ENCODE measurements at regions not wholly inside any gene's neighbourhood (a gene's known extent, or its start where the extent isn't known, plus 50 kb on each side); places are given as distances from the start of the nearest gene placed in this dataset.
"Not testable (repeated sequence)": the region's sequence is repeated elsewhere in the genome, so short reads cannot be mapped to it uniquely, and the experiment has no call there.

- not testable (repeated sequence) for H3K27ac ChIP-seq (ENCODE audit: low read length); H3K4me3 ChIP-seq (ENCODE audit: low read length); DNase-seq; H3K36me3 ChIP-seq (ENCODE audit: control insufficient read depth, insufficient read depth, low read length); H3K4me1 ChIP-seq (ENCODE audit: control insufficient read depth, insufficient read depth, low read length); H3K27me3 ChIP-seq (ENCODE audit: control insufficient read depth, insufficient read depth, low read length)
- WGBS (ENCODE audit: insufficient coverage) = 94% methylated on average over 6 of the region's 6 CpGs
- peaks cover 32% of the 10 kb centered on the region for H3K9me3 ChIP-seq (replicated peaks; ENCODE audit: control insufficient read depth, low read depth, low read length)
Observed at GRCh38 chr6:81017586-81017985, 734.9 kb downstream of the TENT5A start.

- DNase-seq = no peak
- no peaks in the 10 kb centered on the region for H3K36me3 ChIP-seq (ENCODE audit: control insufficient read depth, insufficient read depth, low read length)
- no peak overlapping the region for H3K27ac ChIP-seq (ENCODE audit: low read length)
- H3K9me3 ChIP-seq (replicated peaks; ENCODE audit: control insufficient read depth, low read depth, low read length) = peaks cover 8% of the 10 kb centered on the region
- no peak overlapping the region for H3K4me3 ChIP-seq (ENCODE audit: low read length)
- no peaks in the 10 kb centered on the region for H3K4me1 ChIP-seq (ENCODE audit: control insufficient read depth, insufficient read depth, low read length)
- no peaks in the 10 kb centered on the region for H3K27me3 ChIP-seq (ENCODE audit: control insufficient read depth, insufficient read depth, low read length)
Observed at GRCh38 chr6:81003894-81004293, 748.6 kb downstream of the TENT5A start.

GRCh38 chr6:81003156-81003555 is 749.3 kb downstream of the TENT5A start:
- no peaks in the 10 kb centered on the region for H3K4me1 ChIP-seq (ENCODE audit: control insufficient read depth, insufficient read depth, low read length)
- no peak overlapping the region for H3K4me3 ChIP-seq (ENCODE audit: low read length)
- H3K27ac ChIP-seq (ENCODE audit: low read length) = no peak overlapping the region
- no peak for DNase-seq
- no CpG with 5 or more reads among the region's 2 CpGs for WGBS (ENCODE audit: insufficient coverage)
- H3K36me3 ChIP-seq (ENCODE audit: control insufficient read depth, insufficient read depth, low read length) = no peaks in the 10 kb centered on the region
- no peaks in the 10 kb centered on the region for H3K27me3 ChIP-seq (ENCODE audit: control insufficient read depth, insufficient read depth, low read length)
- H3K9me3 ChIP-seq (replicated peaks; ENCODE audit: control insufficient read depth, low read depth, low read length) = peaks cover 8% of the 10 kb centered on the region

GRCh38 chr6:81002126-81002525 is 750.4 kb downstream of the TENT5A start:
- Histone ChIP-seq H3K4me3 (ENCODE audit: low read length) (no peak overlapping the region), H3K36me3 (ENCODE audit: control insufficient read depth, insufficient read depth, low read length) (no peaks in the 10 kb centered on the region), H3K9me3 (replicated peaks; ENCODE audit: control insufficient read depth, low read depth, low read length) (peaks cover 8% of the 10 kb centered on the region), H3K27me3 (ENCODE audit: control insufficient read depth, insufficient read depth, low read length) (no peaks in the 10 kb centered on the region), H3K4me1 (ENCODE audit: control insufficient read depth, insufficient read depth, low read length) (no peaks in the 10 kb centered on the region), H3K27ac (ENCODE audit: low read length) (no peak overlapping the region)
- DNase-seq = no peak
- WGBS (ENCODE audit: insufficient coverage) = no CpG with 5 or more reads among the region's 1 CpG

GRCh38 chr6:80991316-80991715 is 761.2 kb downstream of the TENT5A start:
- Histone ChIP-seq H3K27ac (ENCODE audit: low read length) (no peak overlapping the region), H3K9me3 (replicated peaks; ENCODE audit: control insufficient read depth, low read depth, low read length) (peaks cover under 1% of the 10 kb centered on the region), H3K4me1 (ENCODE audit: control insufficient read depth, insufficient read depth, low read length) (no peaks in the 10 kb centered on the region), H3K36me3 (ENCODE audit: control insufficient read depth, insufficient read depth, low read length) (no peaks in the 10 kb centered on the region), H3K27me3 (ENCODE audit: control insufficient read depth, insufficient read depth, low read length) (no peaks in the 10 kb centered on the region), H3K4me3 (ENCODE audit: low read length) (no peak overlapping the region)
- WGBS (ENCODE audit: insufficient coverage) = no CpG with 5 or more reads among the region's 2 CpGs
- DNase-seq = no peak

- Histone ChIP-seq H3K27ac (ENCODE audit: low read length) (peak overlapping the region; percentile 35), H3K9me3 (replicated peaks; ENCODE audit: control insufficient read depth, low read depth, low read length) (no peaks in the 10 kb centered on the region), H3K4me1 (ENCODE audit: control insufficient read depth, insufficient read depth, low read length) (no peaks in the 10 kb centered on the region), H3K4me3 (ENCODE audit: low read length) (no peak overlapping the region), H3K27me3 (ENCODE audit: control insufficient read depth, insufficient read depth, low read length) (no peaks in the 10 kb centered on the region), H3K36me3 (ENCODE audit: control insufficient read depth, insufficient read depth, low read length) (no peaks in the 10 kb centered on the region)
- WGBS (ENCODE audit: insufficient coverage) = no CpG with 5 or more reads among the region's 3 CpGs
- peak; percentile 82 for DNase-seq
Observed at GRCh38 chr6:80988892-80989291, 763.6 kb downstream of the TENT5A start.

- WGBS (ENCODE audit: insufficient coverage) = no CpG with 5 or more reads among the region's 3 CpGs
Observed at GRCh38 chr6:80988286-80988685, 764.2 kb downstream of the TENT5A start.

GRCh38 chr6:80981226-80981625 is 771.3 kb downstream of the TENT5A start:
- H3K27me3 ChIP-seq (ENCODE audit: control insufficient read depth, insufficient read depth, low read length); H3K9me3 ChIP-seq (replicated peaks; ENCODE audit: control insufficient read depth, low read depth, low read length); H3K4me3 ChIP-seq (ENCODE audit: low read length); H3K4me1 ChIP-seq (ENCODE audit: control insufficient read depth, insufficient read depth, low read length); DNase-seq; H3K36me3 ChIP-seq (ENCODE audit: control insufficient read depth, insufficient read depth, low read length); H3K27ac ChIP-seq (ENCODE audit: low read length): not testable (repeated sequence)
- 100% methylated on average over 1 of the region's 2 CpGs for WGBS (ENCODE audit: insufficient coverage)

More at GRCh38 chr6:80988286-80988685, 764.2 kb downstream of the TENT5A start:
- Histone ChIP-seq H3K27me3 (ENCODE audit: control insufficient read depth, insufficient read depth, low read length) (no peaks in the 10 kb centered on the region), H3K4me3 (ENCODE audit: low read length) (no peak overlapping the region), H3K27ac (ENCODE audit: low read length) (no peak overlapping the region), H3K36me3 (ENCODE audit: control insufficient read depth, insufficient read depth, low read length) (no peaks in the 10 kb centered on the region), H3K4me1 (ENCODE audit: control insufficient read depth, insufficient read depth, low read length) (no peaks in the 10 kb centered on the region), H3K9me3 (replicated peaks; ENCODE audit: control insufficient read depth, low read depth, low read length) (no peaks in the 10 kb centered on the region)
- DNase-seq = peak; percentile 62

GRCh38 chr6:80976336-80976735 is 776.1 kb downstream of the TENT5A start:
- no peak for DNase-seq
- no CpG with 5 or more reads among the region's 3 CpGs for WGBS (ENCODE audit: insufficient coverage)
- H3K27me3 ChIP-seq (ENCODE audit: control insufficient read depth, insufficient read depth, low read length) = no peaks in the 10 kb centered on the region

GRCh38 chr6:80974579-80974978 is 777.9 kb downstream of the TENT5A start:
- H3K9me3 ChIP-seq (replicated peaks; ENCODE audit: control insufficient read depth, low read depth, low read length) = no peaks in the 10 kb centered on the region
- no peak overlapping the region for H3K27ac ChIP-seq (ENCODE audit: low read length)
- no peaks in the 10 kb centered on the region for H3K27me3 ChIP-seq (ENCODE audit: control insufficient read depth, insufficient read depth, low read length)
- H3K4me3 ChIP-seq (ENCODE audit: low read length) = no peak overlapping the region
- no peak for DNase-seq
- no peaks in the 10 kb centered on the region for H3K4me1 ChIP-seq (ENCODE audit: control insufficient read depth, insufficient read depth, low read length)
- H3K36me3 ChIP-seq (ENCODE audit: control insufficient read depth, insufficient read depth, low read length) = no peaks in the 10 kb centered on the region
- WGBS (ENCODE audit: insufficient coverage) = 71% methylated on average over 2 of the region's 2 CpGs

More at GRCh38 chr6:80976336-80976735, 776.1 kb downstream of the TENT5A start:
- no peaks in the 10 kb centered on the region for H3K36me3 ChIP-seq (ENCODE audit: control insufficient read depth, insufficient read depth, low read length)
- no peaks in the 10 kb centered on the region for H3K9me3 ChIP-seq (replicated peaks; ENCODE audit: control insufficient read depth, low read depth, low read length)
- no peak overlapping the region for H3K4me3 ChIP-seq (ENCODE audit: low read length)
- H3K27ac ChIP-seq (ENCODE audit: low read length) = no peak overlapping the region
- H3K4me1 ChIP-seq (ENCODE audit: control insufficient read depth, insufficient read depth, low read length) = no peaks in the 10 kb centered on the region

GRCh38 chr6:80969439-80969838 is 783.0 kb downstream of the TENT5A start:
- Histone ChIP-seq H3K4me3 (ENCODE audit: low read length) (no peak overlapping the region), H3K4me1 (ENCODE audit: control insufficient read depth, insufficient read depth, low read length) (no peaks in the 10 kb centered on the region)

More at GRCh38 chr6:80969439-80969838, 783.0 kb downstream of the TENT5A start:
- Histone ChIP-seq H3K36me3 (ENCODE audit: control insufficient read depth, insufficient read depth, low read length) (no peaks in the 10 kb centered on the region), H3K9me3 (replicated peaks; ENCODE audit: control insufficient read depth, low read depth, low read length) (no peaks in the 10 kb centered on the region), H3K27me3 (ENCODE audit: control insufficient read depth, insufficient read depth, low read length) (no peaks in the 10 kb centered on the region), H3K27ac (ENCODE audit: low read length) (no peak overlapping the region)
- DNase-seq = no peak

Data from muscle of leg (tissue), 3 donors.